HEK293 (cell line): ENCODE measurements at regions not wholly inside any gene's neighbourhood (a gene's known extent, or its start where the extent isn't known, plus 50 kb on each side); places are given as distances from the start of the nearest gene placed in this dataset.
"Not testable (repeated sequence)": the region's sequence is repeated elsewhere in the genome, so short reads cannot be mapped to it uniquely, and the experiment has no call there.

ENCODE experiments used
- CTCF ChIA-PET: fragments of 350-600 bp; formaldehyde crosslinking; extraction: SDS; loops from one replicate; lab custom pipeline; 2021; ENCODE audit warnings: antibody characterized with exemption; lab: Yijun Ruan, JAX
- POLR2A ChIA-PET: fragments of 300-600 bp; formaldehyde crosslinking; extraction: SDS; loops from one replicate; lab custom pipeline; 2020; ENCODE audit warnings: antibody characterized with exemption, inconsistent platforms; lab: Yijun Ruan, JAX
- H3K27ac ChIP-seq: fragments of 200-500 bp; sonication (Bioruptor generic); 2 replicates; pipeline ENCODE4 v1.5.1; 2014; ENCODE audit warnings: low read depth, low read length, control low read depth, inconsistent platforms; ENCODE audit errors: extremely low read depth
- H3K36me3 ChIP-seq, 2 experiments: fragments of 200-500 bp in 1 of 2; sonication (Bioruptor generic) in 1 of 2; 1 replicate in 1 of 2; 2 replicates in 1 of 2; pipeline ENCODE4 v1.5.1; 2014 to 2017; ENCODE audit warnings: inconsistent platforms in 2 of 2, low read length in 2 of 2; ENCODE audit not compliant: control insufficient read depth in 2 of 2, insufficient read depth in 1 of 2
- H3K4me1 ChIP-seq: fragments of 200-500 bp; sonication (Bioruptor generic); 2 replicates; pipeline ENCODE4 v1.5.1; 2014; ENCODE audit warnings: mild to moderate bottlenecking, low read length, inconsistent platforms; ENCODE audit not compliant: control insufficient read depth, insufficient read depth
- H3K4me3 ChIP-seq: 2 replicates; pipeline ENCODE4 v1.5.1; 2011; ENCODE audit warnings: low read depth, mild to moderate bottlenecking, control low read depth, low read length, moderate library complexity
- H3K9me3 ChIP-seq: fragments of 200-500 bp; sonication (Bioruptor generic); 2 replicates; pipeline ENCODE4 v1.5.1; 2014; ENCODE audit warnings: low read depth, low read length, inconsistent platforms; ENCODE audit not compliant: control insufficient read depth, insufficient read depth
- FEZF1 ChIP-seq: fragments of 450-650 bp; formaldehyde crosslinking; IDR thresholded peaks from 2 replicates; pipeline ENCODE4 v1.5.1; 2016; ENCODE audit warnings: missing biosample characterization, missing genetic modification characterization
- GLI4 ChIP-seq: fragments of 450-650 bp; formaldehyde crosslinking; IDR thresholded peaks from 2 replicates; pipeline ENCODE4 v1.5.1; 2016; ENCODE audit warnings: missing biosample characterization, missing genetic modification characterization
- GLIS1 ChIP-seq: fragments of 450-650 bp; formaldehyde crosslinking; IDR thresholded peaks from 2 replicates; pipeline ENCODE4 v1.5.1; 2016; ENCODE audit warnings: missing biosample characterization, missing genetic modification characterization
- HOXC10 ChIP-seq: sonication (generic); formaldehyde crosslinking; IDR thresholded peaks from 2 replicates; pipeline ENCODE4 v1.8.1; 2023; ENCODE audit warnings: mild to moderate bottlenecking, missing genetic modification reagents
- ZBTB17 ChIP-seq: fragments of 450-650 bp; formaldehyde crosslinking; IDR thresholded peaks from 2 replicates; pipeline ENCODE4 v1.5.1; 2016; ENCODE audit warnings: missing biosample characterization, missing genetic modification characterization
- ZBTB20 ChIP-seq: fragments of 450-650 bp; formaldehyde crosslinking; IDR thresholded peaks from 2 replicates; pipeline ENCODE4 v1.5.1; 2016; ENCODE audit warnings: missing biosample characterization, missing genetic modification characterization
- ZEB2 ChIP-seq: fragments of 450-650 bp; formaldehyde crosslinking; IDR thresholded peaks from 2 replicates; pipeline ENCODE4 v1.5.1; 2016; ENCODE audit warnings: missing biosample characterization, missing genetic modification characterization
- ZFP3 ChIP-seq: fragments of 450-650 bp; formaldehyde crosslinking; IDR thresholded peaks from 2 replicates; pipeline ENCODE4 v1.5.1; 2016; ENCODE audit warnings: low read depth, missing biosample characterization, missing genetic modification characterization
- ZFP37 ChIP-seq: fragments of 450-650 bp; formaldehyde crosslinking; IDR thresholded peaks from 2 replicates; pipeline ENCODE4 v1.5.1; 2016; ENCODE audit warnings: missing biosample characterization, missing genetic modification characterization
- ZNF155 ChIP-seq: fragments of 450-650 bp; formaldehyde crosslinking; IDR thresholded peaks from 2 replicates; pipeline ENCODE4 v1.5.1; 2016; ENCODE audit warnings: missing biosample characterization, missing genetic modification characterization
- ZNF175 ChIP-seq: fragments of 450-650 bp; formaldehyde crosslinking; IDR thresholded peaks from 2 replicates; pipeline ENCODE4 v1.5.1; 2016; ENCODE audit warnings: missing biosample characterization, missing genetic modification characterization
- ZNF302 ChIP-seq: fragments of 450-650 bp; formaldehyde crosslinking; IDR thresholded peaks from 2 replicates; pipeline ENCODE4 v1.5.1; 2016; ENCODE audit warnings: missing biosample characterization, missing genetic modification characterization, low read depth
- ZNF335 ChIP-seq: fragments of 450-650 bp; formaldehyde crosslinking; conservative IDR thresholded peaks from 2 replicates; pipeline ENCODE4 v1.5.1; 2016; ENCODE audit warnings: missing biosample characterization, missing genetic modification characterization
- ZNF416 ChIP-seq: fragments of 450-650 bp; formaldehyde crosslinking; IDR thresholded peaks from 2 replicates; pipeline ENCODE4 v1.5.1; 2016; ENCODE audit warnings: missing biosample characterization, missing genetic modification characterization
- ZNF549 ChIP-seq: fragments of 450-650 bp; IDR thresholded peaks from 2 replicates; pipeline ENCODE4 v1.5.1; 2018; ENCODE audit warnings: missing biosample characterization, missing genetic modification characterization, mild to moderate bottlenecking, inconsistent platforms, moderate library complexity
- ZNF560 ChIP-seq: fragments of 450-650 bp; formaldehyde crosslinking; IDR thresholded peaks from 2 replicates; pipeline ENCODE4 v1.5.1; 2017; ENCODE audit warnings: missing biosample characterization, missing genetic modification characterization, borderline replicate concordance
- ZNF629 ChIP-seq: fragments of 450-650 bp; formaldehyde crosslinking; IDR thresholded peaks from 2 replicates; pipeline ENCODE4 v1.5.1; 2017; ENCODE audit warnings: missing biosample characterization, missing genetic modification characterization
- ZSCAN16 ChIP-seq: fragments of 450-650 bp; formaldehyde crosslinking; IDR thresholded peaks from 2 replicates; pipeline ENCODE4 v1.5.1; 2016; ENCODE audit warnings: missing biosample characterization, missing genetic modification characterization
- TF ChIP-seq, protein P1 (sequence below): fragments of 450-650 bp; formaldehyde crosslinking; IDR thresholded peaks from 2 replicates; pipeline ENCODE4 v1.5.1; 2016; ENCODE audit warnings: missing biosample characterization, missing genetic modification characterization
- TF ChIP-seq, protein P2 (sequence below): fragments of 450-650 bp; formaldehyde crosslinking; IDR thresholded peaks from 2 replicates; pipeline ENCODE4; 2016; ENCODE audit warnings: missing biosample characterization, missing genetic modification characterization
- TF ChIP-seq, protein P3 (sequence below): fragments of 450-650 bp; formaldehyde crosslinking; IDR thresholded peaks from 2 replicates; pipeline ENCODE4 v1.5.1; 2016; ENCODE audit warnings: missing biosample characterization, missing genetic modification characterization

DNA sequence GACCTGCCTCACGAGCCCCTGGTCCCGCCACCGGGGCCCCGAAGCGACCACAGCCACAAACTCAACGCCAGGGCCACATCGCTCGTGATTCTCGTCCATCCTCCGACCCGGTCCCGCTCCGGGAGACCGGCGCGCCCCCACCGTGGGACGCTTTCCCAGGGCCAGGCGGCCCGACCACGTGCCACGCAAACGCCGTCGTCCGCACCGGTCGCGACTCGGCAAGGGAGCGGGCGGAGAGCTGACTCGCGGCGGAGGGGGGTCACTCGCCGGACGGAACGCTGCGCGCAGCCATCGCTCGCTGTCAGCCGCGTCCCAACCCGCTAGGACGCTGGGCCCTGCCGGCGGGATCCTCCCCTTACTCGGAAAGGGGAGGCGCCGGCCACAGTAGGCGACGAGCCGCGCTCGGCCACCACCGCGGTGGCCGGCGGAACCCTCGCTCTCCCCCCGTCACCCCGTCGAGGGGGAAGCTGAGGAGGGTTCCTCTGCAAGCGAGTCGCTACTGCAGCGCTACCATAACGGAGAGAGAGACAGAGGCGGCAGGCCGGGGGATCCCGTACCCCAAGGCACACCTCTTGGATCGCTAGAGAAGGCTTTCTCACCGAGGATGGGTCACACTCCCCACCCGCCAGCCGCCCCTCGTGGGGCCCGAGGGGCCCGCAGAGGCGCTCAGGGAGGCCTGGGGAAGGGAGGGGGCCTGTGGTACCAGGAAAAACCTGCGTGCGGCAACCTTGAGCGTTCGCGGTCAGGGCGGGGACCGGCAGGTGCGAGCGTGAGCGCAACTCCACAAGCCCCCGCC, 511.8 kb upstream of the ZNF337 start (continued):
- peak; percentile 54; the same call in 1 of the 2 replicates for TF ChIP-seq ZBTB20 (tag by site-specific recombination)
- TF ChIP-seq, protein P1, sequence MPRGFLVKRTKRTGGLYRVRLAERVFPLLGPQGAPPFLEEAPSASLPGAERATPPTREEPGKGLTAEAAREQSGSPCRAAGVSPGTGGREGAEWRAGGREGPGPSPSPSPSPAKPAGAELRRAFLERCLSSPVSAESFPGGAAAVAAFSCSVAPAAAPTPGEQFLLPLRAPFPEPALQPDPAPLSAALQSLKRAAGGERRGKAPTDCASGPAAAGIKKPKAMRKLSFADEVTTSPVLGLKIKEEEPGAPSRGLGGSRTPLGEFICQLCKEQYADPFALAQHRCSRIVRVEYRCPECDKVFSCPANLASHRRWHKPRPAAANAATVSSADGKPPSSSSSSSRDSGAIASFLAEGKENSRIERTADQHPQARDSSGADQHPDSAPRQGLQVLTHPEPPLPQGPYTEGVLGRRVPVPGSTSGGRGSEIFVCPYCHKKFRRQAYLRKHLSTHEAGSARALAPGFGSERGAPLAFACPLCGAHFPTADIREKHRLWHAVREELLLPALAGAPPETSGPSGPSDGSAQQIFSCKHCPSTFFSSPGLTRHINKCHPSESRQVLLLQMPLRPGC (tag by site-specific recombination) = no peak
- TF ChIP-seq GLIS1 (tag by site-specific recombination) = peak; percentile 72
- no peak for TF ChIP-seq ZNF175 (tag by site-specific recombination)
- no peak for TF ChIP-seq ZSCAN16
- no peak for TF ChIP-seq GLI4
- no peak for TF ChIP-seq FEZF1
- TF ChIP-seq ZNF155 (tag by site-specific recombination) = no peak
- peak; percentile 44; the same call in 1 of the 2 replicates for TF ChIP-seq ZBTB17 (tag by site-specific recombination)
- no peak for TF ChIP-seq ZNF302 (tag by site-specific recombination)
- TF ChIP-seq, protein P2, sequence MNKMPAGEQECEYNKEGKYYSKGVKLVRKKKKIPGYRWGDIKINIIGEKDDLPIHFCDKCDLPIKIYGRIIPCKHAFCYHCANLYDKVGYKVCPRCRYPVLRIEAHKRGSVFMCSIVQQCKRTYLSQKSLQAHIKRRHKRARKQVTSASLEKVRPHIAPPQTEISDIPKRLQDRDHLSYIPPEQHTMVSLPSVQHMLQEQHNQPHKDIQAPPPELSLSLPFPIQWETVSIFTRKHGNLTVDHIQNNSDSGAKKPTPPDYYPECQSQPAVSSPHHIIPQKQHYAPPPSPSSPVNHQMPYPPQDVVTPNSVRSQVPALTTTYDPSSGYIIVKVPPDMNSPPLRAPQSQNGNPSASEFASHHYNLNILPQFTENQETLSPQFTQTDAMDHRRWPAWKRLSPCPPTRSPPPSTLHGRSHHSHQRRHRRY (tag by site-specific recombination) = no peak
- no peak for TF ChIP-seq ZNF629
- no peak for TF ChIP-seq ZNF560
- 0 out of 2 replicates have a peak, but pooled peaks have one; percentile 19 for TF ChIP-seq ZEB2 (tag by site-specific recombination)
- TF ChIP-seq ZNF549 (tag by site-specific recombination) = no peak
- 0 out of 2 replicates have a peak, but pooled peaks have one; percentile 28 for TF ChIP-seq ZFP37
- TF ChIP-seq HOXC10 (CRISPR knock-in tag) = no peak

DNA sequence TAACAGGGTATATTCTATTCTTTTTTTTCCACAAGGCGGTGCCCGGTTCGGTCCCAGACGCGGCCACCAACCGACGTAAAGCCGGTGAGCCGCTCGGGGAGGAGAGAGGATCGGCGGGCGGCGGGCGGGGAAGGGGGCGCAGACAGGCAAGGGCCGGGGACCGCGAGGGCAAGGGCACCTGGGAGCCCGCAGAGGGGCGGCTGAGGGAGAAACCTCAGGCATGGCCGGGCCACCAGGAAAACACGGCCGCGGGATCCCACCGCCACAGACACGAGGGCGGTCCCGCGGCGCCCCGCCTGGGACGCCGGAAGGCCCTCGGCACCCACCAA, 511.3 kb upstream of the ZNF337 start:
- peak; percentile 58 for TF ChIP-seq ZNF335 (tag by site-specific recombination)
- H3K36me3 ChIP-seq, H3K9me3 ChIP-seq, POLR2A ChIA-PET, H3K4me1 ChIP-seq: not testable (repeated sequence)
- Histone ChIP-seq H3K4me3 (peak overlapping the region; percentile 45), H3K27ac (peak overlapping the region; percentile 41; the same call in 1 of the 2 replicates)
- CTCF ChIA-PET = interaction anchor here (0.6 kb wide), 1 partner anchor 129 kb away, joined by 5 read pairs; no protein-coding TSS in a partner anchor

DNA sequence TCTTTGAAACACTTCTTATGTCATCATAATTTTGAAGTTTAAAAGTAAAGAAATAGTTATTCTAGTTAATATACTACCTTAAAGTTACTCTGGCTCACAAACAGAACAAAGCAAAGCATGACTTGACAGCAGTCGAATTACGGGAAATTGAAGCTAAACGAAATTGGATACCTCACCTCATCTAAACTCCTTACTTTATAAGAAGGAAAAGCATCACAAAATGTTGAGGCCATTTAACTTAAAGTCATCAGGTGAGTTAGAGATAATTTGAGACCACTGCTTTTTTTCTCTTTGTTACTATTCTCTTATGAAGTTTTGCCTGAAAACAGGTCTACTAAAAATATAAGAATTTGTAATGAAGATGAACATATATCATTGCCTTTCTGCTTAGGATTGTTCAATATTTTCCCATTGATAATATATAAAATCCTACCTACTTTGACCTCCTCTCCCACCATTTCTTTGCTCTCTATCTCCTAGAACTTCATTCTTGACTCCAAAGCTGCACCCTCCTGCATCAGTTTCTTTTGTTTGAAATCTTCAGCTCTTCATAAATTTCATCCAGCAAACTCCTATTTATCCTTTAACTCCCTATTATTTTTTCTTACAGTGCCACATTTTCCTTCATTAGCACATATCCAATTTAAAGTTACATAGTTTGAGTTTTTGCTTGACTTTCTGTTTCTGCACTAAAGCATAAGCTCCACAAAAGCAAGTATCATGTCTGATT, 510.7 kb upstream of the ZNF337 start:
- Histone ChIP-seq H3K4me3 (no peak overlapping the region), H3K36me3 (no peaks in the 10 kb centered on the region), H3K4me1 (peaks cover 2% of the 10 kb centered on the region; the same call in 1 of the 2 replicates), H3K27ac (no peak overlapping the region), H3K9me3 (no peaks in the 10 kb centered on the region)
- TF ChIP-seq, protein P3, sequence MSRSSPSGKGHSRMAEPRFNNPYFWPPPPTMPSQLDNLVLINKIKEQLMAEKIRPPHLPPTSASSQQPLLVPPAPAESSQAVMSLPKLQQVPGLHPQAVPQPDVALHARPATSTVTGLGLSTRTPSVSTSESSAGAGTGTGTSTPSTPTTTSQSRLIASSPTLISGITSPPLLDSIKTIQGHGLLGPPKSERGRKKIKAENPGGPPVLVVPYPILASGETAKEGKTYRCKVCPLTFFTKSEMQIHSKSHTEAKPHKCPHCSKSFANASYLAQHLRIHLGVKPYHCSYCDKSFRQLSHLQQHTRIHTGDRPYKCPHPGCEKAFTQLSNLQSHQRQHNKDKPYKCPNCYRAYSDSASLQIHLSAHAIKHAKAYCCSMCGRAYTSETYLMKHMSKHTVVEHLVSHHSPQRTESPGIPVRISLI (tag by site-specific recombination) = no peak
- TF ChIP-seq ZNF416 (tag by site-specific recombination) (no peak), ZFP3 (tag by site-specific recombination) (peak; percentile 72; the same call in 1 of the 2 replicates)
- ChIA-PET CTCF (no interaction called here), POLR2A (no interaction called here)
